Natural killer cell (primary cell): ENCODE measurements at regions not wholly inside any gene's neighbourhood (a gene's known extent, or its start where the extent isn't known, plus 50 kb on each side); places are given as distances from the start of the nearest gene placed in this dataset.

Experiments
- ATAC-seq, 3 donors: fragments of 150-1000 bp in 2 of 3; fragments of 200-7000 bp in 1 of 3; cut with Tn5 transposase; 1 replicate in 1 of 3; 2 replicates in 2 of 3; pipeline ENCODE4 v1.10.0; 2021; ENCODE audit warnings: mild to moderate bottlenecking in 2 of 3, moderate library complexity in 2 of 3
- DNase-seq, 2 donors: peaks; one replicate each; pipeline versions ENCODE4 v3.0.0 to v3.0.0-alpha.2; 2013 to 2021; ENCODE audit warnings: mixed read lengths in 1 of 2
- H3K27ac ChIP-seq: one replicate; pipeline ENCODE4 v1.5.1; 2013; ENCODE audit warnings: mild to moderate bottlenecking, low read length
- H3K27me3 ChIP-seq: one replicate; pipeline ENCODE4 v1.6.1; 2013; ENCODE audit warnings: low read length; ENCODE audit not compliant: control insufficient read depth, insufficient read depth
- H3K36me3 ChIP-seq: one replicate; pipeline ENCODE4 v1.6.1; 2013; ENCODE audit warnings: low read length; ENCODE audit not compliant: control insufficient read depth, insufficient read depth
- H3K4me1 ChIP-seq: one replicate; pipeline ENCODE4 v1.6.1; 2013; ENCODE audit warnings: low read length; ENCODE audit not compliant: control insufficient read depth, insufficient read depth
- H3K4me3 ChIP-seq: one replicate; pipeline ENCODE4 v1.5.1; 2013; ENCODE audit warnings: low read length
- H3K9me3 ChIP-seq: one replicate; pipeline ENCODE4 v1.6.1; 2013; ENCODE audit warnings: low read length; ENCODE audit not compliant: control insufficient read depth, insufficient read depth
- H3K27ac Mint-ChIP-seq, 2 donors: one replicate each; pipeline ENCODE4 v1.8.0; 2022; ENCODE audit warnings: mild to moderate bottlenecking in 2 of 2, mixed read lengths in 2 of 2, moderate library complexity in 1 of 2
- H3K27me3 Mint-ChIP-seq, 2 donors: one replicate each; pipeline ENCODE4 v1.8.0; 2022; ENCODE audit warnings: low read depth in 2 of 2, mixed read lengths in 2 of 2
- H3K36me3 Mint-ChIP-seq: one replicate; pipeline ENCODE4 v1.8.0; 2022; ENCODE audit warnings: mixed read lengths
- H3K4me1 Mint-ChIP-seq, 2 donors: one replicate each; pipeline ENCODE4 v1.8.0; 2022; ENCODE audit warnings: mixed read lengths in 2 of 2
- H3K4me3 Mint-ChIP-seq: one replicate; pipeline ENCODE4 v1.8.0; 2022; ENCODE audit warnings: mild to moderate bottlenecking, moderate library complexity, mixed read lengths
- H3K9me3 Mint-ChIP-seq, 2 donors: one replicate each; pipeline ENCODE4 v1.8.0; 2022; ENCODE audit warnings: mixed read lengths in 2 of 2
- CTCF ChIP-seq: fragments of 200-600 bp; IDR thresholded peaks from one replicate; pipeline ENCODE4 v1.8.0; 2022; ENCODE audit warnings: antibody characterized with exemption
- WGBS: methylation state at CpG from one replicate; pipeline ENCODE4 v1.1.7; 2013; ENCODE audit warnings: missing lambda C conversion rate; ENCODE audit not compliant: insufficient coverage; 5-methylcytosine and 5-hydroxymethylcytosine counted together
- intact Hi-C: fragments of 100-400 bp; cut with micrococcal nuclease; formaldehyde crosslinking; loops from one replicate; pipeline ENCODE4 v1.14.2; 2022

- Mint-ChIP-seq H3K4me3 (no peak overlapping the region), H3K36me3 (no peaks in the 10 kb centered on the region), H3K9me3 (no peaks in the 10 kb centered on the region), H3K27ac (no peak overlapping the region), H3K27me3 (peaks cover 5 to 15% of the 10 kb centered on the region in 2 donors), H3K4me1 (no peaks in the 10 kb centered on the region)
- H3K36me3 ChIP-seq: no peaks in the 10 kb centered on the region
- intact Hi-C loops: no loop called here
- DNase-seq (no peak), ATAC-seq (no peak)
- no peak overlapping the region for H3K27ac ChIP-seq
- no peak overlapping the region for H3K4me3 ChIP-seq
- no peaks in the 10 kb centered on the region for H3K4me1 ChIP-seq
- 67% methylated on average over 1 of the region's 2 CpGs for WGBS
- H3K9me3 ChIP-seq: no peaks in the 10 kb centered on the region
- no peaks in the 10 kb centered on the region for H3K27me3 ChIP-seq
- TF ChIP-seq CTCF: no peak
Observed at GRCh38 chr5:39941416-39941815, 516.6 kb upstream of the DAB2 start.

- H3K36me3 Mint-ChIP-seq: no peaks in the 10 kb centered on the region
- 89% methylated on average over 1 of the region's 1 CpG for WGBS
- Histone ChIP-seq H3K9me3 (no peaks in the 10 kb centered on the region), H3K27ac (no peak overlapping the region), H3K4me1 (no peaks in the 10 kb centered on the region), H3K4me3 (no peak overlapping the region), H3K36me3 (no peaks in the 10 kb centered on the region), H3K27me3 (peaks cover 3% of the 10 kb centered on the region)
- no peak overlapping the region for H3K4me3 Mint-ChIP-seq
- no peak for TF ChIP-seq CTCF
- H3K4me1 Mint-ChIP-seq: no peaks in the 10 kb centered on the region
- intact Hi-C loops: no loop called here
- H3K27ac Mint-ChIP-seq: no peak overlapping the region
- no peaks in the 10 kb centered on the region for H3K9me3 Mint-ChIP-seq
- DNase-seq (no peak), ATAC-seq (no peak)
- H3K27me3 Mint-ChIP-seq: peaks cover 24 to 46% of the 10 kb centered on the region in 2 donors
Observed at GRCh38 chr5:39934830-39935229, 510.1 kb upstream of the DAB2 start.

GRCh38 chr5:39933061-39933460 is 508.3 kb upstream of the DAB2 start:
- no CpG with 5 or more reads among the region's 1 CpG for WGBS
- no peaks in the 10 kb centered on the region for H3K36me3 ChIP-seq
- H3K27ac ChIP-seq: no peak overlapping the region

More at GRCh38 chr5:39933061-39933460, 508.3 kb upstream of the DAB2 start:
- H3K4me3 ChIP-seq: no peak overlapping the region
- no peak for ATAC-seq
- no peak for TF ChIP-seq CTCF
- Mint-ChIP-seq H3K36me3 (no peaks in the 10 kb centered on the region), H3K27ac (no peak overlapping the region), H3K27me3 (peaks cover 28 to 58% of the 10 kb centered on the region in 2 donors), H3K4me3 (no peak overlapping the region), H3K4me1 (no peaks in the 10 kb centered on the region), H3K9me3 (no peaks in the 10 kb centered on the region)
- H3K9me3 ChIP-seq: no peaks in the 10 kb centered on the region
- peaks cover 3% of the 10 kb centered on the region for H3K27me3 ChIP-seq
- intact Hi-C loops: no loop called here
- DNase-seq: no peak
- no peaks in the 10 kb centered on the region for H3K4me1 ChIP-seq
